DMS 273 (cell line): ENCODE measurements at regions not wholly inside any gene's neighbourhood (a gene's known extent, or its start where the extent isn't known, plus 50 kb on each side); places are given as distances from the start of the nearest gene placed in this dataset.
"Not testable (repeated sequence)": the region's sequence is repeated elsewhere in the genome, so short reads cannot be mapped to it uniquely, and the experiment has no call there.

ENCODE experiments used
- DNase-seq: peaks from one replicate; lab custom pipeline; 2025; ENCODE audit not compliant: unreplicated experiment; lab: John Stamatoyannopoulos, UW

- DNase-seq: no peak
Measured at GRCh38 chr4:19187691-19188090, 1064.0 kb upstream of the SLIT2 start.

GRCh38 chr4:19187096-19187495 lies 1064.6 kb upstream of the SLIT2 start:
- DNase-seq: no peak

- DNase-seq: not testable (repeated sequence)
Measured at GRCh38 chr4:19181631-19182030, 1070.1 kb upstream of the SLIT2 start.

- no peak for DNase-seq
Measured at GRCh38 chr4:19178835-19179234, 1072.9 kb upstream of the SLIT2 start.

GRCh38 chr4:19177616-19178015 lies 1074.1 kb upstream of the SLIT2 start:
- no peak for DNase-seq

- DNase-seq: no peak
Measured at GRCh38 chr4:19171832-19172231, 1079.9 kb upstream of the SLIT2 start.

GRCh38 chr4:19167311-19167710 lies 1084.4 kb upstream of the SLIT2 start:
- DNase-seq: no peak

GRCh38 chr4:19164334-19164733 lies 1087.4 kb upstream of the SLIT2 start:
- DNase-seq: no peak

GRCh38 chr4:19159874-19160273 lies 1091.8 kb upstream of the SLIT2 start:
- no peak for DNase-seq

- DNase-seq: no peak
Measured at GRCh38 chr4:19158107-19158809, 1093.4 kb upstream of the SLIT2 start.

GRCh38 chr4:19156786-19157185 lies 1094.9 kb upstream of the SLIT2 start:
- DNase-seq: no peak

GRCh38 chr4:19155568-19155967 lies 1096.1 kb upstream of the SLIT2 start:
- DNase-seq: no peak

GRCh38 chr4:19154267-19154666 lies 1097.4 kb upstream of the SLIT2 start:
- not testable (repeated sequence) for DNase-seq

- DNase-seq: no peak
Measured at GRCh38 chr4:19152264-19152663, 1099.4 kb upstream of the SLIT2 start.

- no peak for DNase-seq
Measured at GRCh38 chr4:19151684-19152083, 1100.0 kb upstream of the SLIT2 start.

- DNase-seq: no peak
Measured at GRCh38 chr4:19146038-19146437, 1105.7 kb upstream of the SLIT2 start.

- DNase-seq: no peak
Measured at GRCh38 chr4:19135895-19136633, 1114.5 kb upstream of the LCORL start.

GRCh38 chr4:19134685-19135084 lies 1113.1 kb upstream of the LCORL start:
- no peak for DNase-seq

GRCh38 chr4:19133315-19133714 lies 1111.8 kb upstream of the LCORL start:
- no peak for DNase-seq

- DNase-seq: no peak
Measured at GRCh38 chr4:19130866-19131265, 1109.3 kb upstream of the LCORL start.

- DNase-seq: no peak
Measured at GRCh38 chr4:19128176-19128575, 1106.6 kb upstream of the LCORL start.

- DNase-seq: no peak
Measured at GRCh38 chr4:19126903-19127302, 1105.3 kb upstream of the LCORL start.

GRCh38 chr4:19123681-19124080 lies 1102.1 kb upstream of the LCORL start:
- no peak for DNase-seq
